HCT116 (cell line): ENCODE measurements at regions not wholly inside any gene's neighbourhood (a gene's known extent, or its start where the extent isn't known, plus 50 kb on each side); places are given as distances from the start of the nearest gene placed in this dataset.

Experiments used
- ATAC-seq: fragments of 200-7000 bp; cut with Tn5 transposase; 2 replicates; pipeline ENCODE4 v1.9.1; 2020; ENCODE audit warnings: mild to moderate bottlenecking, moderate library complexity
- BruUV-seq: library from RNA; stranded (reverse); fragments of 400-500 nt; replicated peaks from 2 replicates; lab custom pipeline; 2021; lab: Mats Ljungman, UMichigan
- CTCF ChIA-PET: fragments of 300-600 bp; sonication (Branson Sonifier 250); formaldehyde crosslinking; loops from one replicate; lab custom pipeline; 2021; ENCODE audit warnings: antibody characterized with exemption; lab: Charles Lee
- POLR2A ChIA-PET: fragments of 300-600, 350-600 bp; sonication (Branson Sonifier 250); formaldehyde crosslinking; loops from one replicate; lab custom pipeline; 2021; ENCODE audit warnings: antibody characterized with exemption; lab: Charles Lee
- RAD21 ChIA-PET, 2 experiments: fragments of 300-600 bp; sonication (Branson Sonifier 250); formaldehyde crosslinking; loops; one replicate each; lab custom pipeline; 2023; ENCODE audit warnings: low total read pairs in 2 of 2; ENCODE audit not compliant: uncharacterized antibody in 2 of 2, unreplicated experiment in 2 of 2, low non-redundant PET in 1 of 2; lab: Charles Lee
- DNase-seq: peaks from one replicate; pipeline ENCODE4 v3.0.0-alpha.2; 2010; ENCODE audit warnings: low read depth, low spot score
- H2AFZ ChIP-seq: fragments of 200-600 bp; shearing (Covaris generic), sonication (generic); 2 replicates; pipeline ENCODE4 v1.6.1; 2017; ENCODE audit warnings: low read depth, mixed run types, mixed read lengths, antibody characterized with exemption, low read length; ENCODE audit not compliant: poor library complexity, severe bottlenecking
- H3K27ac ChIP-seq: 2 replicates; pipeline ENCODE4 v1.5.1; 2012; ENCODE audit warnings: low read depth, low read length
- H3K27me3 ChIP-seq: fragments of 200-600 bp; sonication (generic); 2 replicates; pipeline ENCODE4 v1.6.1; 2016; ENCODE audit warnings: mixed run types, low read length, mixed read lengths; ENCODE audit not compliant: insufficient read depth
- H3K36me3 ChIP-seq, 2 experiments: fragments of 200-500 bp in 1 of 2; fragments of 200-600 bp in 1 of 2; sonication (Bioruptor generic) in 1 of 2; sonication (generic) in 1 of 2; 2 replicates each; pipeline versions ENCODE4 v1.5.1 to v1.6.1; 2014 to 2016; ENCODE audit warnings: low read length in 2 of 2, inconsistent platforms in 1 of 2, mixed read lengths in 1 of 2, mixed run types in 1 of 2; ENCODE audit not compliant: insufficient read depth in 2 of 2, control insufficient read depth in 1 of 2
- H3K4me1 ChIP-seq, 2 experiments: fragments of 200-600 bp in 1 of 2; sonication (generic) in 1 of 2; 2 replicates each; pipeline versions ENCODE4 v1.5.1 to v1.6.1; 2012 to 2017; ENCODE audit warnings: low read length in 2 of 2, inconsistent platforms in 1 of 2, mild to moderate bottlenecking in 1 of 2, mixed read lengths in 1 of 2, mixed run types in 1 of 2, moderate library complexity in 1 of 2; ENCODE audit not compliant: insufficient read depth in 2 of 2, control insufficient read depth in 1 of 2
- H3K4me2 ChIP-seq: fragments of 200-600 bp; sonication (generic); 2 replicates; pipeline ENCODE4 v1.6.1; 2017; ENCODE audit warnings: mixed run types, low read length, mixed read lengths
- H3K4me3 ChIP-seq, 2 experiments: fragments of 200-600 bp in 1 of 2; sonication (generic) in 1 of 2; replicated peaks in 1 of 2; 2 replicates each; pipeline ENCODE4 v1.5.1; 2011 to 2016; ENCODE audit warnings: low read length in 2 of 2, control low read depth in 1 of 2, low read depth in 1 of 2, mild to moderate bottlenecking in 1 of 2, mixed read lengths in 1 of 2, mixed run types in 1 of 2
- H3K79me2 ChIP-seq: fragments of 200-600 bp; sonication (generic); 2 replicates; pipeline ENCODE4 v1.6.1; 2017; ENCODE audit warnings: mild to moderate bottlenecking, mixed run types, low read length, moderate library complexity, mixed read lengths; ENCODE audit not compliant: insufficient read depth
- H3K9ac ChIP-seq: fragments of 200-600 bp; sonication (generic); 2 replicates; pipeline ENCODE4 v1.6.1; 2016; ENCODE audit warnings: low read length, mixed read lengths
- H3K9me2 ChIP-seq: fragments of 200-600 bp; sonication (generic), shearing (Covaris generic); 2 replicates; pipeline ENCODE4 v1.6.1; 2017; ENCODE audit warnings: mixed run types, mild to moderate bottlenecking, moderate library complexity; ENCODE audit not compliant: insufficient read depth
- H3K9me3 ChIP-seq, 2 experiments: fragments of 200-500 bp in 1 of 2; fragments of 200-600 bp in 1 of 2; sonication (Bioruptor generic) in 1 of 2; sonication (generic) in 1 of 2; 2 replicates each; pipeline ENCODE4 v1.6.1; 2014 to 2017; ENCODE audit warnings: low read length in 2 of 2, mixed read lengths in 2 of 2, inconsistent platforms in 1 of 2, low read depth in 1 of 2, mild to moderate bottlenecking in 1 of 2, mixed run types in 1 of 2, moderate library complexity in 1 of 2; ENCODE audit not compliant: control insufficient read depth in 1 of 2, insufficient read depth in 1 of 2
- H4K20me1 ChIP-seq: fragments of 200-600 bp; sonication (generic), shearing (Covaris generic); 2 replicates; pipeline ENCODE4 v1.6.1; 2017; ENCODE audit warnings: mixed run types, mild to moderate bottlenecking, moderate library complexity; ENCODE audit not compliant: insufficient read depth
- CEBPB ChIP-seq: IDR thresholded peaks from 2 replicates; pipeline ENCODE4 v1.6.1; 2012; ENCODE audit warnings: low read depth
- ELF1 ChIP-seq: IDR thresholded peaks from 2 replicates; pipeline ENCODE4 v1.6.1; 2012; ENCODE audit warnings: low read depth, borderline replicate concordance
- EZH2 ChIP-seq: fragments of 200-600 bp; sonication (generic); IDR thresholded peaks from 2 replicates; pipeline ENCODE4 v1.6.1; 2017; ENCODE audit warnings: antibody characterized with exemption, mixed run types
- EZH2phosphoT487 ChIP-seq: fragments of 200-600 bp; IDR thresholded peaks from 2 replicates; pipeline ENCODE4 v1.6.1; 2018; ENCODE audit warnings: antibody characterized with exemption, borderline replicate concordance
- POLR2A ChIP-seq: IDR thresholded peaks from 2 replicates; pipeline ENCODE4 v1.7.0; 2011; ENCODE audit warnings: borderline replicate concordance; ENCODE audit not compliant: insufficient read depth, insufficient read length; ENCODE audit errors: extremely low read depth
- POLR2AphosphoS5 ChIP-seq: IDR thresholded peaks from 2 replicates; pipeline ENCODE4 v1.6.1; 2011; ENCODE audit warnings: mild to moderate bottlenecking, low read depth, low read length, moderate library complexity
- RAD21 ChIP-seq: IDR thresholded peaks from 2 replicates; pipeline ENCODE4 v1.6.1; 2012; ENCODE audit warnings: low read depth, mild to moderate bottlenecking
- SP1 ChIP-seq: IDR thresholded peaks from 2 replicates; pipeline ENCODE4 v1.6.1; 2012; ENCODE audit warnings: low read depth
- intact Hi-C: fragments of 100-400 bp; cut with micrococcal nuclease; formaldehyde crosslinking; loops from 2 replicates; pipeline ENCODE4 v1.10.0; 2022
- TF ChIP-seq, protein P1 (sequence below): IDR thresholded peaks from 2 replicates; pipeline ENCODE4 v1.6.1; 2011; ENCODE audit warnings: mild to moderate bottlenecking, low read length, moderate library complexity; ENCODE audit not compliant: insufficient replicate concordance; ENCODE audit errors: extremely low read depth

DNA sequence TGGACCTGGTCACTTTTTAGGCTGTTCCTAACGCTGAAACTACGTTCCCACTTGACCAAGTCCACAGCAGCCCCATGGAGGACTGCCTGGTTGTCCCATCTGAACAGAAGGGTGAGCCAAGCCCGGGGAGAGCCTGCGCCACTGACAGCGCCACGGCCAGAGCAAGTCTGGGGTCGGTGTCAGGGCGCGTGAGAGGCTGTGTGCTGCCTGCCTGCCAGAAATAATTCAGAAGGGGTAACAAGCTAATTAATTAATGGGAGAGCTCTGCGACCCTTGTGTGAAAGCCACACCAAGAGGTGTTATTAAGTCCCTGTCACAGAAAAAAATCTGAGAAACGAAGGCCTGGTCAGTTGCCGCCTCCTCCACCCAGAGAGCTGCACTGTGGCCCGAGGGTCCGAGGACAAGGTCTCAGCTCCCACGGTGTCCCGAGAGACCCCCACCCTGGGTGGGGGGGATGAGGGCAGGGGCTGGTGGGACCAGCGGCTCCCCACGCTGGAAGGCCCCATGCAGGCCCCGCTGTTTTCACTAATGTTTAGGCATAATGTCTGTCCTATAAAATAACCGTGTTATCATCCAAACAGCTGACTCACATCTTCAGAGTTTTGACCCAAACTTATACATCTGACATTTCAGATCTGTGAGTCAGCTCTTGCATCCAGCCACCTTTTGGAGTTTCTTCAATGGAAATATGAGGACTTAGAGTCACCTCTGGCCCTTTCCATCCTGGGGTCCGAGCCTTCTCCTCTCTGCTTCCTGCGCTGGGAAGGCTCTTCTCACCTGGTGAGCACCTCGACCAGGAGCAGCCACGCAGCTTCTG, 58.5 kb downstream of the DLL1 start:
- H3K9ac ChIP-seq = no peak overlapping the region
- TF ChIP-seq ELF1 (no peak), EZH2phosphoT487 (no peak), CEBPB (no peak), EZH2 (no peak), POLR2A (no peak), POLR2AphosphoS5 (no peak), RAD21 (no peak), SP1 (no peak)
- TF ChIP-seq, protein P1, sequence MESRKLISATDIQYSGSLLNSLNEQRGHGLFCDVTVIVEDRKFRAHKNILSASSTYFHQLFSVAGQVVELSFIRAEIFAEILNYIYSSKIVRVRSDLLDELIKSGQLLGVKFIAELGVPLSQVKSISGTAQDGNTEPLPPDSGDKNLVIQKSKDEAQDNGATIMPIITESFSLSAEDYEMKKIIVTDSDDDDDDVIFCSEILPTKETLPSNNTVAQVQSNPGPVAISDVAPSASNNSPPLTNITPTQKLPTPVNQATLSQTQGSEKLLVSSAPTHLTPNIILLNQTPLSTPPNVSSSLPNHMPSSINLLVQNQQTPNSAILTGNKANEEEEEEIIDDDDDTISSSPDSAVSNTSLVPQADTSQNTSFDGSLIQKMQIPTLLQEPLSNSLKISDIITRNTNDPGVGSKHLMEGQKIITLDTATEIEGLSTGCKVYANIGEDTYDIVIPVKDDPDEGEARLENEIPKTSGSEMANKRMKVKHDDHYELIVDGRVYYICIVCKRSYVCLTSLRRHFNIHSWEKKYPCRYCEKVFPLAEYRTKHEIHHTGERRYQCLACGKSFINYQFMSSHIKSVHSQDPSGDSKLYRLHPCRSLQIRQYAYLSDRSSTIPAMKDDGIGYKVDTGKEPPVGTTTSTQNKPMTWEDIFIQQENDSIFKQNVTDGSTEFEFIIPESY = no peak
- TF ChIP-seq, all 23 proteins: peak for 0
- H3K4me3 ChIP-seq = no peak overlapping the region
- no peaks in the 10 kb centered on the region for H4K20me1 ChIP-seq
- H3K27me3 ChIP-seq = no peaks in the 10 kb centered on the region
- ChIA-PET CTCF (no interaction called here), POLR2A (no interaction called here), RAD21 (no interaction called here)
- no peaks in the 10 kb centered on the region for H3K4me1 ChIP-seq
- no peaks in the 10 kb centered on the region for H3K36me3 ChIP-seq
- H3K79me2 ChIP-seq = no peaks in the 10 kb centered on the region
- BruUV-seq = no TSS peak
- H3K4me2 ChIP-seq = no peak overlapping the region
- H3K9me2 ChIP-seq = no peaks in the 10 kb centered on the region
- no peak overlapping the region for H3K27ac ChIP-seq
- intact Hi-C loops = no loop called here
- H2AFZ ChIP-seq = no peak overlapping the region
- DNase-seq = no peak
- no peak for ATAC-seq
- no peaks in the 10 kb centered on the region for H3K9me3 ChIP-seq
